Loucy (cell line): ENCODE measurements at regions not wholly inside any gene's neighbourhood (a gene's known extent, or its start where the extent isn't known, plus 50 kb on each side); places are given as distances from the start of the nearest gene placed in this dataset.

Experiments used
- H2AFZ ChIP-seq: fragments of 200-600 bp; sonication (generic); 2 replicates; pipeline ENCODE4 v1.6.0; 2016; ENCODE audit warnings: antibody characterized with exemption, mild to moderate bottlenecking, low read length, moderate library complexity
- H3F3A ChIP-seq: fragments of 200-600 bp; 2 replicates; pipeline ENCODE4 v1.6.0; 2016; ENCODE audit warnings: antibody characterized with exemption, low read depth, mild to moderate bottlenecking
- H3K27me3 ChIP-seq: fragments of 200-600 bp; sonication (generic); 2 replicates; pipeline ENCODE4 v1.6.1; 2014; ENCODE audit warnings: low read length, mild to moderate bottlenecking; ENCODE audit not compliant: insufficient read depth, poor library complexity, severe bottlenecking
- H3K36me3 ChIP-seq: fragments of 200-600 bp; sonication (generic); 2 replicates; pipeline ENCODE4 v1.6.1; 2016; ENCODE audit warnings: low read length; ENCODE audit not compliant: insufficient read depth
- H3K4me1 ChIP-seq: fragments of 200-600 bp; sonication (generic); 2 replicates; pipeline ENCODE4 v1.5.1; 2014; ENCODE audit warnings: low read length, mild to moderate bottlenecking; ENCODE audit not compliant: insufficient read depth, poor library complexity, severe bottlenecking
- H3K4me2 ChIP-seq: fragments of 200-600 bp; sonication (generic); 2 replicates; pipeline ENCODE4 v1.6.0; 2014; ENCODE audit warnings: antibody characterized with exemption, low read length, low read depth, mild to moderate bottlenecking; ENCODE audit not compliant: poor library complexity, severe bottlenecking
- H3K4me3 ChIP-seq: fragments of 200-600 bp; sonication (generic); 2 replicates; pipeline ENCODE4 v1.5.1; 2014; ENCODE audit warnings: low read length, mild to moderate bottlenecking, mixed read lengths; ENCODE audit not compliant: poor library complexity, severe bottlenecking
- H3K79me2 ChIP-seq: fragments of 200-600 bp; sonication (generic); 2 replicates; pipeline ENCODE4 v1.6.1; 2014; ENCODE audit warnings: low read length; ENCODE audit not compliant: insufficient read depth
- H3K9ac ChIP-seq: fragments of 200-600 bp; sonication (generic); 2 replicates; pipeline ENCODE4 v1.6.0; 2014; ENCODE audit warnings: mild to moderate bottlenecking, low read depth, low read length, moderate library complexity; ENCODE audit not compliant: poor library complexity, severe bottlenecking
- H3K9me2 ChIP-seq: fragments of 200-600 bp; sonication (generic); replicated peaks from 2 replicates; pipeline ENCODE4 v1.6.1; 2016; ENCODE audit warnings: low read depth, low read length, mixed read lengths
- H3K9me3 ChIP-seq: fragments of 200-600 bp; sonication (generic); 2 replicates; pipeline ENCODE4 v1.6.1; 2014; ENCODE audit warnings: mild to moderate bottlenecking, antibody characterized with exemption, low read length, low read depth; ENCODE audit not compliant: insufficient read depth
- H4K20me1 ChIP-seq: fragments of 200-600 bp; sonication (generic); 2 replicates; pipeline ENCODE4 v1.6.0; 2014; ENCODE audit warnings: antibody characterized with exemption, low read length, mild to moderate bottlenecking; ENCODE audit not compliant: insufficient read depth, poor library complexity, severe bottlenecking
- CTCF ChIP-seq: fragments of 200-600 bp; sonication (generic); conservative IDR thresholded peaks from 2 replicates; pipeline ENCODE4 v1.5.1; 2014; ENCODE audit warnings: mild to moderate bottlenecking, antibody characterized with exemption, low read length
- EZH2phosphoT487 ChIP-seq: fragments of 200-600 bp; IDR thresholded peaks from 2 replicates; pipeline ENCODE4 v1.6.1; 2018; ENCODE audit warnings: antibody characterized with exemption, mild to moderate bottlenecking, moderate library complexity, borderline replicate concordance

GRCh38 chr5:98110282-98110691 lies 663.2 kb upstream of the RGMB start:
- no peak overlapping the region for H2AFZ ChIP-seq
- no peaks in the 10 kb centered on the region for H3K36me3 ChIP-seq
- H3K27me3 ChIP-seq, result no peaks in the 10 kb centered on the region
- H3K9ac ChIP-seq, result no peak overlapping the region
- TF ChIP-seq EZH2phosphoT487 (no peak), CTCF (no peak)
- no peaks in the 10 kb centered on the region for H3K79me2 ChIP-seq
- no peaks in the 10 kb centered on the region for H3F3A ChIP-seq
- no peaks in the 10 kb centered on the region for H3K4me1 ChIP-seq
- H3K9me2 ChIP-seq, result no peaks in the 10 kb centered on the region
- H3K9me3 ChIP-seq, result no peaks in the 10 kb centered on the region; the same call in 1 of the 2 replicates
- H3K4me3 ChIP-seq, result no peak overlapping the region
- no peaks in the 10 kb centered on the region for H4K20me1 ChIP-seq
- H3K4me2 ChIP-seq, result no peak overlapping the region

- Histone ChIP-seq H3K36me3 (no peaks in the 10 kb centered on the region), H3K4me2 (no peak overlapping the region), H3K9me3 (no peaks in the 10 kb centered on the region; the same call in 1 of the 2 replicates), H3K79me2 (no peaks in the 10 kb centered on the region), H3K9me2 (no peaks in the 10 kb centered on the region), H3K9ac (no peak overlapping the region), H3K4me1 (no peaks in the 10 kb centered on the region), H2AFZ (no peak overlapping the region), H3F3A (no peaks in the 10 kb centered on the region), H3K4me3 (no peak overlapping the region), H4K20me1 (no peaks in the 10 kb centered on the region), H3K27me3 (no peaks in the 10 kb centered on the region)
- no peak for TF ChIP-seq CTCF
- TF ChIP-seq EZH2phosphoT487, result no peak
Observed at GRCh38 chr5:98110791-98111190, 662.7 kb upstream of the RGMB start.

- Histone ChIP-seq H3K9me2 (no peaks in the 10 kb centered on the region), H3K9ac (no peak overlapping the region), H3K9me3 (no peaks in the 10 kb centered on the region; the same call in 1 of the 2 replicates), H3K27me3 (no peaks in the 10 kb centered on the region), H3K79me2 (no peaks in the 10 kb centered on the region), H3F3A (no peaks in the 10 kb centered on the region), H3K4me2 (no peak overlapping the region), H2AFZ (no peak overlapping the region), H3K36me3 (no peaks in the 10 kb centered on the region), H3K4me3 (no peak overlapping the region), H3K4me1 (no peaks in the 10 kb centered on the region), H4K20me1 (no peaks in the 10 kb centered on the region)
- no peak for TF ChIP-seq EZH2phosphoT487
- no peak for TF ChIP-seq CTCF
Observed at GRCh38 chr5:98111686-98112085, 661.8 kb upstream of the RGMB start.
